Astrocyte of the cerebellum (primary cell): ENCODE measurements at regions not wholly inside any gene's neighbourhood (a gene's known extent, or its start where the extent isn't known, plus 50 kb on each side); places are given as distances from the start of the nearest gene placed in this dataset.

Experiments used
- DNase-seq: peaks from one replicate; pipeline ENCODE4 v3.0.0-alpha.2; 2011; ENCODE audit warnings: low read depth
- H3K4me3 ChIP-seq: 2 replicates; pipeline ENCODE4 v1.5.1; 2011; ENCODE audit warnings: mild to moderate bottlenecking, low read depth, low read length, moderate library complexity
- in situ Hi-C: cut with HindIII; loops from 2 replicates; pipeline ENCODE4 v1.10.0; 2017; ENCODE audit warnings: low sequenced_read_pairs
- TF ChIP-seq, protein P1 (sequence below): IDR thresholded peaks from 2 replicates; pipeline ENCODE4 v1.5.1; 2012; ENCODE audit warnings: low read length, low read depth, moderate library complexity, mild to moderate bottlenecking; ENCODE audit errors: missing control alignments

DNA sequence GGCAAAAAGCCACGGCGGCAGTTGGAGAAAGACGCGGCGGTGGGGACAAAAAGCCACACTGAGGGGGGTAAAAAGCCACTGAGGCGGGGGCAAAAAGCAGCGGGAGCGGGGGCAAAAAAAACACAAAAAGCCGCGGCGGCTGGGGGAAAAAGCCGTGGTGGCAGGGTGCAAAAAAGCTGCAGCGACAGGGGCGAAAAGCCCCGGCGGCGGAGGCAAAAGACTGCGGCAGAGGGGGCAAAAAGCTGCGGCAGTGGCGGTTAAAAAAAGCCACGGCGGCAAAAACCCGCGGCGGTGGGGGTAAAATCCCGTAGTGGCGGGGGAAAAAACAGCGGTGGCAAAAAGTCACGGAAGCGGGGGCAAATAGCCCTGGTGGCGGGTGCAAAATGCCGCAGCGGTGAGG lies 527.3 kb downstream of the ZNF33B start:
- in situ Hi-C loops = no loop called here
- TF ChIP-seq, protein P1, sequence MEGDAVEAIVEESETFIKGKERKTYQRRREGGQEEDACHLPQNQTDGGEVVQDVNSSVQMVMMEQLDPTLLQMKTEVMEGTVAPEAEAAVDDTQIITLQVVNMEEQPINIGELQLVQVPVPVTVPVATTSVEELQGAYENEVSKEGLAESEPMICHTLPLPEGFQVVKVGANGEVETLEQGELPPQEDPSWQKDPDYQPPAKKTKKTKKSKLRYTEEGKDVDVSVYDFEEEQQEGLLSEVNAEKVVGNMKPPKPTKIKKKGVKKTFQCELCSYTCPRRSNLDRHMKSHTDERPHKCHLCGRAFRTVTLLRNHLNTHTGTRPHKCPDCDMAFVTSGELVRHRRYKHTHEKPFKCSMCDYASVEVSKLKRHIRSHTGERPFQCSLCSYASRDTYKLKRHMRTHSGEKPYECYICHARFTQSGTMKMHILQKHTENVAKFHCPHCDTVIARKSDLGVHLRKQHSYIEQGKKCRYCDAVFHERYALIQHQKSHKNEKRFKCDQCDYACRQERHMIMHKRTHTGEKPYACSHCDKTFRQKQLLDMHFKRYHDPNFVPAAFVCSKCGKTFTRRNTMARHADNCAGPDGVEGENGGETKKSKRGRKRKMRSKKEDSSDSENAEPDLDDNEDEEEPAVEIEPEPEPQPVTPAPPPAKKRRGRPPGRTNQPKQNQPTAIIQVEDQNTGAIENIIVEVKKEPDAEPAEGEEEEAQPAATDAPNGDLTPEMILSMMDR = no peak
- no peak for DNase-seq
- H3K4me3 ChIP-seq = no peak overlapping the region
